ENCODE measurements at regions not wholly inside any gene's neighbourhood (a gene's known extent, or its start where the extent isn't known, plus 50 kb on each side); places are given as distances from the start of the nearest gene placed in this dataset.

- peaks cover 0 to 6% of the 10 kb centered on the region in 2 donors for H3K27me3 Mint-ChIP-seq
- no peak for ATAC-seq
Observed at GRCh38 chr5:53378590-53379247, 101.7 kb upstream of the FST start.

DNA sequence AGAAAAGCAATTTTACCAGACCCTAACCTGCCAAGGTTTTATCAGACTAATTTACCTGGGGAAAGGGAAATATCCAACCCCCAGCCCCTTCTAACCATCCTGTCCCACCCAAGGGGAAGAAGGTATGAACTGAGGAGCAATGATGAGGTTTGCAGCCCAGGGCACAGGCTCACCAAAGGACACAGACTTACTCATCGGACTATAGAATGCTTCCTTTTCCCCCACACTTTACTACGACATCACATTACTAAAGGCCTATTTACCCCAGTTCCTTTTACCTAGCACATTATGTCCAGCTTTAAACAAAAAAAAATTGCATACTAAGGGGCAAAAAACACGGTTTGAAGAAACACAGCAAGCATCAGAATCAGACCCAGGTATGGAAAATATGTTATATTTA, 94.1 kb upstream of the FST start:
- ATAC-seq, result no peak
- H3K4me1 Mint-ChIP-seq (ENCODE audit: low read depth in 2 of 2), result no peaks in the 10 kb centered on the region
- H3K36me3 Mint-ChIP-seq, result peaks cover 10% of the 10 kb centered on the region
- H3K4me3 Mint-ChIP-seq, result no peak overlapping the region
- H3K27me3 Mint-ChIP-seq, result no peaks in the 10 kb centered on the region
- no peak for DNase-seq (ENCODE audit: low spot score)
- no peaks in the 10 kb centered on the region for H3K9me3 Mint-ChIP-seq
- no peak overlapping the region for H3K27ac Mint-ChIP-seq

More at GRCh38 chr5:53378590-53379247, 101.7 kb upstream of the FST start:
- no peak for DNase-seq (ENCODE audit: low spot score)
- no peaks in the 10 kb centered on the region for H3K36me3 Mint-ChIP-seq
- H3K9me3 Mint-ChIP-seq, result peaks cover 3% of the 10 kb centered on the region
- no peak overlapping the region for H3K27ac Mint-ChIP-seq
- H3K4me1 Mint-ChIP-seq (ENCODE audit: low read depth in 2 of 2), result no peaks in the 10 kb centered on the region
- no peak overlapping the region for H3K4me3 Mint-ChIP-seq

GRCh38 chr5:53389093-53389492, 91.3 kb upstream of the FST start:
- Mint-ChIP-seq H3K27me3 (peaks cover 0 to 5% of the 10 kb centered on the region in 2 donors), H3K4me1 (ENCODE audit: low read depth in 2 of 2) (no peaks in the 10 kb centered on the region), H3K4me3 (no peak overlapping the region), H3K27ac (no peak overlapping the region), H3K9me3 (no peaks in the 10 kb centered on the region), H3K36me3 (peaks cover 10% of the 10 kb centered on the region)
- no peak for ATAC-seq
- DNase-seq (ENCODE audit: low spot score), result no peak

- Mint-ChIP-seq H3K27me3 (peaks cover 0 to 5% of the 10 kb centered on the region in 2 donors), H3K36me3 (peaks cover 10% of the 10 kb centered on the region), H3K4me1 (ENCODE audit: low read depth in 2 of 2) (no peaks in the 10 kb centered on the region), H3K4me3 (no peak overlapping the region), H3K27ac (no peak overlapping the region), H3K9me3 (no peaks in the 10 kb centered on the region)
- ATAC-seq, result no peak
- no peak for DNase-seq (ENCODE audit: low spot score)
Observed at GRCh38 chr5:53392073-53392472, 88.4 kb upstream of the FST start.

DNA sequence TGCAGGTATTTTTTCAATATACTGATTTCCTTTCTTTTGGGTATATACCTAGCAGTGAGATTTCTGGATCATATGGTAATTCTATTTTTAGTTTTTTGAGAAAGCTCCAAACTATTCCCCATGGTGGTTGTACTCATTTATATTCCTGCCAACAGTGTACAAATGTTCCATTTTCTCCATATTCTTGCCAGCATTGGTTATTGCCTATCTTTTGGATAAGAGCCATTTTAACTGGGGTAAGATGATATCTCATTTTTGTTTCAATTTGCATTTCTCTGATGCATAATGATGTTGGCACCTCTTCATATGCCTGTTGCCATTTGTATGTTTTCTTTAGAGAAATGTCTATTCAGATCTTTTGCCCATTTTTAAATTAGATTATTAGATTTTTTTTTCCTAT, 85.6 kb upstream of the FST start:
- Mint-ChIP-seq H3K36me3 (no peaks in the 10 kb centered on the region), H3K4me1 (ENCODE audit: low read depth in 2 of 2) (no peaks in the 10 kb centered on the region), H3K27ac (no peak overlapping the region), H3K9me3 (no peaks in the 10 kb centered on the region), H3K27me3 (peaks cover 2 to 5% of the 10 kb centered on the region in 2 donors), H3K4me3 (no peak overlapping the region)
- DNase-seq (ENCODE audit: low spot score) (no peak), ATAC-seq (no peak)

GRCh38 chr5:53397141-53397757, 83.2 kb upstream of the FST start:
- Mint-ChIP-seq H3K4me1 (ENCODE audit: low read depth in 2 of 2) (no peaks in the 10 kb centered on the region), H3K4me3 (no peak overlapping the region), H3K36me3 (no peaks in the 10 kb centered on the region), H3K27me3 (peaks cover 5% of the 10 kb centered on the region in 2 donors), H3K27ac (no peak overlapping the region), H3K9me3 (peaks cover 4% of the 10 kb centered on the region)
- no peak for DNase-seq (ENCODE audit: low spot score)
- no peak for ATAC-seq

- Mint-ChIP-seq H3K9me3 (peaks cover 4% of the 10 kb centered on the region), H3K4me3 (no peak overlapping the region), H3K27ac (no peak overlapping the region), H3K27me3 (peaks cover 5 to 8% of the 10 kb centered on the region in 2 donors), H3K4me1 (ENCODE audit: low read depth in 2 of 2) (no peaks in the 10 kb centered on the region), H3K36me3 (no peaks in the 10 kb centered on the region)
- ATAC-seq (no peak), DNase-seq (ENCODE audit: low spot score) (no peak)
Observed at GRCh38 chr5:53397845-53398244, 82.6 kb upstream of the FST start.

DNA sequence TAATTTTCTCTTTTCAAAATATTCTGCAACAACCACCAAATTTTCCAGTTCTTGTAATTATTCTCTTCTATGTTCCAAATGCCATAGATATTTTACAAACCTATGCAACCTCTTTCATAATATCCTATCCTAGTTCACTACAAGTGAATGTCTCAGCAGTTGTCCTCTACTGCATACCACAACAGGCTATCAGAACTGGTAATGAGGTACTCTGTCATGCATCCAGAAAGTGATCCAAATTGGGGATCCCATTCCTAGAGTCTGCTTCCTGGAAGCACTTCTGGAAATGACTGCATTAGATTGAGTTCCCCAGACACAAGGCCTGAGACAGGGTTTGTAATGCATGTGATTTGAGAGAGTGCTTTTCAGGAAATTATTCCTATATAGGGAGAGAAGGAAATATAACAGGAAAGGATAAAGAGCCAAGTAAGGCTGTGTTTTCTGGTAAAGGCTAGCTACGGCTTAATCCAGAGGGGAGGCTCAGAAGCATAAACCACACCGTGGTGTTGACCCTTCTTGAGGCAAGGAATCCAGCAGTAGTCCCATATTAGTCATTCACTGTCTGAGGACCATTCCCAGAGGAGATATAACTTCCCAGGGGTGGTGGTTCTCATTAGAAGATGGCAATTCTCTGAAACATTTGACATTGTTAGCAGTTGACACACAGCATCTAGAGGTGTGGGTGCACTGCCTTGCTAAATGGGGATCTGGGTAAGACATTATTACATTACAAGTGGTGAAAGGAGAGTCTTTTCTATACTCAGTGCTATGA, 80.3 kb upstream of the FST start:
- Mint-ChIP-seq H3K9me3 (peaks cover 4% of the 10 kb centered on the region), H3K4me1 (ENCODE audit: low read depth in 2 of 2) (no peaks in the 10 kb centered on the region), H3K36me3 (no peaks in the 10 kb centered on the region), H3K27me3 (peaks cover 5 to 8% of the 10 kb centered on the region in 2 donors), H3K4me3 (no peak overlapping the region), H3K27ac (no peak overlapping the region)
- ATAC-seq, result no peak
- DNase-seq (ENCODE audit: low spot score), result no peak

DNA sequence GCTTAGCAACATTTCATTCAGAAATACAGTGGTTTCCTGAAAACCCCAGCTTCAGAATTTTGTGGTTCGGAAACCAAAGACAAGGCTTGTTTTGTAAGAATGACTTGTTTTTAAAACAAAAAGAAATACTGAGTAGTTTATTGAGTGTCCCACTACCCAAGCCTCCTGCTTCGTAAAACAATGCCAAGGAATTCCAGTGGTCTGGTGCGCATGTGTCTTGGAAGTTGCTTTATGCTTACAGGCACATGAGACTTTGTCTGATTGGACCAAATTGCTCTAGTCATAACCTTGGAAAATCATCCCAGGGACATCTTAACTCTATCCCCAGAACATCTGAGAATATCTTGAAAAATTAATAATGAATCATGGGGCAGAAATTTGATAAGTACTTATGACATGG, 77.1 kb upstream of the FST start:
- H3K4me1 Mint-ChIP-seq (ENCODE audit: low read depth in 2 of 2), result no peaks in the 10 kb centered on the region
- no peaks in the 10 kb centered on the region for H3K36me3 Mint-ChIP-seq
- no peak for ATAC-seq
- no peak overlapping the region for H3K27ac Mint-ChIP-seq
- H3K27me3 Mint-ChIP-seq, result peaks cover 3 to 8% of the 10 kb centered on the region in 2 donors
- DNase-seq (ENCODE audit: low spot score), result no peak
- no peak overlapping the region for H3K4me3 Mint-ChIP-seq
- peaks cover 4% of the 10 kb centered on the region for H3K9me3 Mint-ChIP-seq

DNA sequence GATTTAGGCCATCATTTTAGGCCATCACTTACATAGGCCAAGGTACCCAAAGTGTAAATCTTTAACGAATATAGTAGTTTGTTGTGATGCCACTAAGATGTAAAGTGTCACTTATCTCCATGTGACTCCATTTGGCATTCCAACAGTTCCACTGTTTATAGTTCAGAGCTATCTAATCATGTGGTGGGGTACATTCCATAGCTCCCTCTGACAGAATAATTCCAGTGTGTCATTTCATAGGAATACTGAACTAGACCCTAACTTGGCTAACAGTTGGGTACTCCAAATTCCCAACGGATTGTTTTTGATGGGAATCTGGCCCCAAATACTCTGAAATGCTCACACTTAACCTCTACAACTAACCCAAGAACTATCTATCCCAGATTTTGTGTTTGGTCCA, 76.7 kb upstream of the FST start:
- no peak for DNase-seq (ENCODE audit: low spot score)
- ATAC-seq, result no peak
- H3K36me3 Mint-ChIP-seq, result no peaks in the 10 kb centered on the region
- H3K27me3 Mint-ChIP-seq, result peaks cover 3 to 8% of the 10 kb centered on the region in 2 donors
- no peak overlapping the region for H3K27ac Mint-ChIP-seq
- no peak overlapping the region for H3K4me3 Mint-ChIP-seq
- no peaks in the 10 kb centered on the region for H3K4me1 Mint-ChIP-seq (ENCODE audit: low read depth in 2 of 2)
- peaks cover 4% of the 10 kb centered on the region for H3K9me3 Mint-ChIP-seq

- Mint-ChIP-seq H3K27ac (no peak overlapping the region), H3K27me3 (peaks cover 0 to 8% of the 10 kb centered on the region in 2 donors)
- ATAC-seq, result no peak
Observed at GRCh38 chr5:53405396-53405795, 75.0 kb upstream of the FST start.

DNA sequence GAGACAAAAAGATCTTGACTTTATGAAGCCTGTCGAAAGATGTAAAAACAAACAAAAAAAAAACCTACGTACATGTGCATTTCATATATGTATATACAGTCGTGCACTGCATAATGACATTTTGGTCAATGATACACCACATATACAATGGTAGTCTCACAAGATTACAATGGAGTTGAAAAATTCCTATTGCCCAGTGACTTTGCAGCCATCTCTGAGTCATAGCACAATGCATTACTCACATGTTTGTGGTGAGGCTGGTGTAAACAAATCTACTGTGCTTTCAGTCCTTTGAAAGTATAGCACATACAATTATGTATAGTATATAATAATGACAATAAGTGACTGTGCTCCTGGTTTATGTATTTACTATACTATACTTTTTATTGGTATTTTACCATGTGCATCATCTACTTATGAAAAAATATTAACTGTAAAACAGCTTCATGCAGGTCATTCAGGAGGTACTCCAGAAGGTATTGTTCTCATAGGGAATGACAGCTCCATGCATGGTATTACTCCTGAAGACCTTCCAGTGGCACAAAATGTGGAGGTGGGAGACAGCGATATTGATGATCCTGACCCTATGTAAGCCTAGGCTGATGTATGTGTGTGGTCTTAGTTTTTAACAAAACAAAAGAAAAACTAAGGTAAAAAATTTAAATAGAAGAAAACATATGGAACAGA, 73.7 kb upstream of the FST start:
- Mint-ChIP-seq H3K4me1 (ENCODE audit: low read depth in 2 of 2) (peaks cover 5 to 9% of the 10 kb centered on the region in 2 donors), H3K27ac (no peak overlapping the region), H3K27me3 (peaks cover 0 to 7% of the 10 kb centered on the region in 2 donors), H3K4me3 (no peak overlapping the region), H3K36me3 (no peaks in the 10 kb centered on the region), H3K9me3 (no peaks in the 10 kb centered on the region)
- ATAC-seq (no peak), DNase-seq (ENCODE audit: low spot score) (no peak)

More at GRCh38 chr5:53405396-53405795, 75.0 kb upstream of the FST start:
- Mint-ChIP-seq H3K36me3 (no peaks in the 10 kb centered on the region), H3K4me1 (ENCODE audit: low read depth in 2 of 2) (no peaks in the 10 kb centered on the region), H3K4me3 (no peak overlapping the region), H3K9me3 (no peaks in the 10 kb centered on the region)
- no peak for DNase-seq (ENCODE audit: low spot score)

DNA sequence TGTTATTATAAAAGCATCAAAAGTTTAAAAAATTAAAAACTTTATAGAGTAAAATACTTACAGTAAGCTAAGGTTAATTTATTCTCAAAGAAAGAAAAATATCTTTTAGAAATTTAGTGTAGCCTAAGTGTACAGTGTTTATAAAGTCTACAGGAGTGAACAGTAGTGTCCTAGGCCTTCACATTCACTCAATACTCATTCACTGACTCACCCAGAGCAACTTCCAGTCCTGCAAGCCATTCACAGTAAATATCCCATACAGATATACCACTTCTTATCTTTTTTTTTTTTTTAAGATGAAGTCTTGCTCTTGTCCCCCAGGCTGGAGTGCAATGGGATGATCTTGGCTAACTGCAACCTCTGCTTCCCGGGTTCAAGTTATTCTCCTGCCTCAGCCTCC, 73.1 kb upstream of the FST start:
- Mint-ChIP-seq H3K36me3 (no peaks in the 10 kb centered on the region), H3K4me1 (ENCODE audit: low read depth in 2 of 2) (peaks cover 5 to 12% of the 10 kb centered on the region in 2 donors), H3K27ac (no peak overlapping the region), H3K27me3 (peaks cover 0 to 1% of the 10 kb centered on the region in 2 donors), H3K4me3 (no peak overlapping the region), H3K9me3 (no peaks in the 10 kb centered on the region)
- ATAC-seq (no peak), DNase-seq (ENCODE audit: low spot score) (no peak)

GRCh38 chr5:53411388-53411787, 69.0 kb upstream of the FST start:
- Mint-ChIP-seq H3K4me3 (no peak overlapping the region), H3K36me3 (no peaks in the 10 kb centered on the region), H3K4me1 (ENCODE audit: low read depth in 2 of 2) (peaks cover 5 to 12% of the 10 kb centered on the region in 2 donors), H3K27me3 (no peaks in the 10 kb centered on the region), H3K27ac (no peak overlapping the region), H3K9me3 (no peaks in the 10 kb centered on the region)
- ATAC-seq, result no peak
- DNase-seq (ENCODE audit: low spot score), result no peak

Measured in natural killer cell treated with Interleukin-12 subunit alpha and Interleukin-12 subunit beta and Interleukin-15 and Interleukin-18, amount 100 ng/mL, for 72 hours (primary cell).